GM21526 (cell line): ENCODE measurements at regions not wholly inside any gene's neighbourhood (a gene's known extent, or its start where the extent isn't known, plus 50 kb on each side); places are given as distances from the start of the nearest gene placed in this dataset.

Experiments
- ATAC-seq: cut with Tn5 transposase; IDR thresholded peaks from one replicate; pipeline ENCODE4 v1.9.1; 2021; ENCODE audit warnings: moderate library complexity; ENCODE audit not compliant: unreplicated experiment, low FRiP score

- ATAC-seq: no peak
Measured at GRCh38 chr2:151087377-151087776, 174.3 kb downstream of the RBM43 start.

- no peak for ATAC-seq
Measured at GRCh38 chr2:151085181-151085611, 176.5 kb downstream of the RBM43 start.

GRCh38 chr2:151083856-151084795 is 177.5 kb downstream of the RBM43 start:
- no peak for ATAC-seq

- ATAC-seq: no peak
Measured at GRCh38 chr2:151078889-151079288, 182.8 kb downstream of the RBM43 start.

GRCh38 chr2:151071906-151072305 is 189.8 kb downstream of the RBM43 start:
- no peak for ATAC-seq

- no peak for ATAC-seq
Measured at GRCh38 chr2:151071382-151071781, 190.3 kb downstream of the RBM43 start.

GRCh38 chr2:151070253-151070652 is 191.4 kb downstream of the RBM43 start:
- no peak for ATAC-seq

GRCh38 chr2:151067658-151068369 is 193.8 kb downstream of the RBM43 start:
- ATAC-seq: no peak

GRCh38 chr2:151063271-151063670 is 198.4 kb downstream of the RBM43 start:
- no peak for ATAC-seq

- ATAC-seq: no peak
Measured at GRCh38 chr2:151060287-151060686, 201.4 kb downstream of the RBM43 start.

GRCh38 chr2:151056870-151057269 is 204.8 kb downstream of the RBM43 start:
- no peak for ATAC-seq

GRCh38 chr2:151053661-151053990 is 208.0 kb downstream of the RBM43 start:
- ATAC-seq: no peak

GRCh38 chr2:151052850-151053660 is 208.6 kb downstream of the RBM43 start:
- no peak for ATAC-seq

GRCh38 chr2:151051574-151052220 is 210.0 kb downstream of the RBM43 start:
- peak; percentile 98 for ATAC-seq

GRCh38 chr2:151049746-151050145 is 211.9 kb downstream of the RBM43 start:
- no peak for ATAC-seq

- no peak for ATAC-seq
Measured at GRCh38 chr2:151048331-151049054, 213.2 kb downstream of the RBM43 start.

GRCh38 chr2:151043484-151043883 is 218.2 kb downstream of the RBM43 start:
- no peak for ATAC-seq

- no peak for ATAC-seq
Measured at GRCh38 chr2:151042964-151043363, 218.7 kb downstream of the RBM43 start.

- ATAC-seq: no peak
Measured at GRCh38 chr2:151040039-151040438, 221.6 kb downstream of the RBM43 start.

GRCh38 chr2:151038516-151038915 is 223.1 kb downstream of the RBM43 start:
- ATAC-seq: no peak
